Stimulated activated CD4-positive, alpha-beta T cell treated with anti-CD3 and anti-CD28 coated beads, Interleukin-1b, Interleukin-23, amount 100 ng/mL, for 48 hours (primary cell): ENCODE measurements at regions not wholly inside any gene's neighbourhood (a gene's known extent, or its start where the extent isn't known, plus 50 kb on each side); places are given as distances from the start of the nearest gene placed in this dataset.
"Not testable (repeated sequence)": the region's sequence is repeated elsewhere in the genome, so short reads cannot be mapped to it uniquely, and the experiment has no call there.

Experiments used
- DNase-seq: peaks from one replicate; pipeline ENCODE4 v3.0.0-alpha.2; 2020

- peak; percentile 53 for DNase-seq
These were observed 136.3 kb downstream of the LY86 start for GRCh38 chr6:6724539-6725467.

- no peak for DNase-seq
These were observed 137.1 kb downstream of the LY86 start for GRCh38 chr6:6725468-6726209.

GRCh38 chr6:6728169-6728941 is 139.8 kb downstream of the LY86 start:
- no peak for DNase-seq

- no peak for DNase-seq
These were observed 141.5 kb downstream of the LY86 start for GRCh38 chr6:6729971-6730370.

- DNase-seq = no peak
These were observed 142.3 kb downstream of the LY86 start for GRCh38 chr6:6730831-6731230.

- no peak for DNase-seq
These were observed 146.3 kb downstream of the LY86 start for GRCh38 chr6:6734479-6735465.

- no peak for DNase-seq
These were observed 148.5 kb downstream of the LY86 start for GRCh38 chr6:6736791-6737654.

- DNase-seq = no peak
These were observed 149.2 kb downstream of the LY86 start for GRCh38 chr6:6737671-6738070.

GRCh38 chr6:6738108-6738507 is 149.6 kb downstream of the LY86 start:
- DNase-seq = no peak

GRCh38 chr6:6738922-6739716 is 150.6 kb downstream of the LY86 start:
- no peak for DNase-seq

GRCh38 chr6:6740595-6740994 is 152.1 kb downstream of the LY86 start:
- no peak for DNase-seq

GRCh38 chr6:6741264-6741663 is 152.7 kb downstream of the LY86 start:
- DNase-seq = no peak

GRCh38 chr6:6742535-6742934 is 154.0 kb downstream of the LY86 start:
- no peak for DNase-seq

GRCh38 chr6:6744551-6744950 is 156.0 kb downstream of the LY86 start:
- DNase-seq = no peak

GRCh38 chr6:6745637-6746332 is 157.3 kb downstream of the LY86 start:
- DNase-seq = not testable (repeated sequence)

- no peak for DNase-seq
These were observed 157.9 kb downstream of the LY86 start for GRCh38 chr6:6746333-6746969.

- DNase-seq = no peak
These were observed 158.4 kb downstream of the LY86 start for GRCh38 chr6:6746970-6747338.

- no peak for DNase-seq
These were observed 158.9 kb downstream of the LY86 start for GRCh38 chr6:6747371-6747770.

- DNase-seq = no peak
These were observed 159.5 kb downstream of the LY86 start for GRCh38 chr6:6748001-6748400.
